Body of pancreas (tissue), 4 donors: ENCODE measurements at regions not wholly inside any gene's neighbourhood (a gene's known extent, or its start where the extent isn't known, plus 50 kb on each side); places are given as distances from the start of the nearest gene placed in this dataset.

Experiments used
- ATAC-seq: fragments of 150-250 bp; one replicate; pipeline ENCODE4 v1.9.1; 2016
- DNase-seq, 4 donors: peaks; one replicate each; pipeline ENCODE4 v3.0.0-alpha.2; 2019
- H3K27ac ChIP-seq, 4 donors: fragments of 200-600 bp; sonication (generic); 1 replicate in 3 of 4; 2 replicates in 1 of 4; pipeline versions ENCODE4 v1.5.1 to v1.6.1; 2016 to 2019; ENCODE audit warnings: mild to moderate bottlenecking in 1 of 4, mixed read lengths in 1 of 4, moderate library complexity in 1 of 4
- H3K27me3 ChIP-seq, 2 donors: fragments of 200-600 bp; sonication (generic); one replicate each; pipeline ENCODE4 v1.6.0; 2016; ENCODE audit warnings: mild to moderate bottlenecking in 1 of 2
- H3K36me3 ChIP-seq, 2 donors: fragments of 200-600 bp; sonication (generic); replicated peaks in 1 of 2; 2 replicates each; pipeline ENCODE4 v1.5.1; 2016; ENCODE audit warnings: low read depth in 2 of 2; ENCODE audit not compliant: insufficient read depth in 1 of 2
- H3K4me1 ChIP-seq: fragments of 200-600 bp; sonication (generic); one replicate; pipeline ENCODE4 v1.6.0; 2016
- H3K4me3 ChIP-seq, 2 donors: fragments of 200-600 bp; sonication (generic); 1 replicate in 1 of 2; 2 replicates in 1 of 2; pipeline ENCODE4 v1.5.1; 2016 to 2019
- H3K9me3 ChIP-seq, 3 donors: fragments of 200-600 bp; sonication (generic); 1 replicate in 2 of 3; 2 replicates in 1 of 3; pipeline ENCODE4 v1.5.1; 2016
- POLR2A ChIP-seq, 3 donors: fragments of 450-650 bp; IDR thresholded peaks; one replicate each; pipeline ENCODE4 v1.6.1; 2016; ENCODE audit warnings: antibody characterized with exemption in 3 of 3, mild to moderate bottlenecking in 2 of 3
- WGBS, 2 donors: methylation state at CpG; one replicate each; pipeline ENCODE4 v1.1.5; 2017; 5-methylcytosine and 5-hydroxymethylcytosine counted together
- intact Hi-C: fragments of 100-400 bp; cut with DNase I; formaldehyde crosslinking; loops from one replicate; pipeline ENCODE4 v1.15.1; 2023
- TF ChIP-seq, protein P1 (sequence below), 7 experiments: fragments of 450-650 bp in 4 of 7; fragments of 200-600 bp in 3 of 7; sonication (generic) in 3 of 7; IDR thresholded peaks; one replicate each; pipeline ENCODE4 v1.5.1; 2016 to 2019; ENCODE audit warnings: antibody characterized with exemption in 7 of 7

DNA sequence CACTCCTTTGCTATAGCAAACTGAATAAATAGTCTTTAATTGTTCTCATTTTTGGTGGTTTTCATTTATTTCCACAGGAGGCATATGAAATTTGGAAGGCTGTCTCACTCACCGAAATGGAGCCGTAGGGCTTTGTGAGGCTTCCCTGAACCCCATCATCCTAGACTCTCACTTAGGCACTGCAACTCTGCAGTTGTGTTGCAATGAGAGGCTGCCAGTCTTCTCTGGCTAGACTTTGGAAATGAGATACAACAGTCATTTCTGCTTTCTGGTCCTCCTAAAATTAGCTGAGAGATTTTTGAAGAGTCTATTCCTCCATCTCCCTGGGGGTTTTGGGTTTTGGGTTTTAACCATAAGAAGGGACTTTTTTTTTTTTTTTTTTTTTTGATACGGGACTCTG, 146.5 kb downstream of the SH3BGRL start:
- Histone ChIP-seq H3K27me3 (no peaks in the 10 kb centered on the region), H3K4me1 (no peaks in the 10 kb centered on the region), H3K36me3 (no peaks in the 10 kb centered on the region), H3K4me3 (no peak overlapping the region), H3K9me3 (no peaks in the 10 kb centered on the region), H3K27ac (no peak overlapping the region)
- no peak for TF ChIP-seq POLR2A (IDR thresholded peaks at IDR 0.05)
- TF ChIP-seq, protein P1, sequence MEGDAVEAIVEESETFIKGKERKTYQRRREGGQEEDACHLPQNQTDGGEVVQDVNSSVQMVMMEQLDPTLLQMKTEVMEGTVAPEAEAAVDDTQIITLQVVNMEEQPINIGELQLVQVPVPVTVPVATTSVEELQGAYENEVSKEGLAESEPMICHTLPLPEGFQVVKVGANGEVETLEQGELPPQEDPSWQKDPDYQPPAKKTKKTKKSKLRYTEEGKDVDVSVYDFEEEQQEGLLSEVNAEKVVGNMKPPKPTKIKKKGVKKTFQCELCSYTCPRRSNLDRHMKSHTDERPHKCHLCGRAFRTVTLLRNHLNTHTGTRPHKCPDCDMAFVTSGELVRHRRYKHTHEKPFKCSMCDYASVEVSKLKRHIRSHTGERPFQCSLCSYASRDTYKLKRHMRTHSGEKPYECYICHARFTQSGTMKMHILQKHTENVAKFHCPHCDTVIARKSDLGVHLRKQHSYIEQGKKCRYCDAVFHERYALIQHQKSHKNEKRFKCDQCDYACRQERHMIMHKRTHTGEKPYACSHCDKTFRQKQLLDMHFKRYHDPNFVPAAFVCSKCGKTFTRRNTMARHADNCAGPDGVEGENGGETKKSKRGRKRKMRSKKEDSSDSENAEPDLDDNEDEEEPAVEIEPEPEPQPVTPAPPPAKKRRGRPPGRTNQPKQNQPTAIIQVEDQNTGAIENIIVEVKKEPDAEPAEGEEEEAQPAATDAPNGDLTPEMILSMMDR (IDR thresholded peaks at IDR 0.05) = no peak
- intact Hi-C loops = no loop called here
- 60 to 94% methylated on average over 1 to 3 of the region's 3 CpGs for WGBS, 2 donors
- ATAC-seq (no peak), DNase-seq (no peak)

DNA sequence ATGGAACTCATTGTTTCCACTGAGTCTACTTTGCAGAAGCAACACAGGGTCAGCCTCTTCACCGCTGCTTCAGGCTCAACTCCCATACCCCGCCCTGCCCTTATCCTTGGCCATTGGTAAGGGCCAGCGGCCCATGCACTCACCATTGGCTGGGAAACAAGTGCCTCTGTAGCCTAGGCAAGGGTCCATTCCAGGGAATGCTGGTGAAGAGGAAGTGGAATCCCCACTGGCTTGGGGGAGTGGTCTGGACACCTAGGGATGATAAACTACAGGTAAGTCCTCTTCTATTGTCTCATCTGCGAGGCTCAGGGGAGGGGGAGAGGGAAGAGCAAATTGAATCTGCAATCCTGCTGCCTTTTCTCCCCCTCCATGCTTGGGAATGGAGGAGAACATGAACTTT, 153.1 kb downstream of the SH3BGRL start:
- no peak overlapping the region for H3K27ac ChIP-seq
- no peak overlapping the region for H3K4me3 ChIP-seq
- H3K4me1 ChIP-seq = no peaks in the 10 kb centered on the region
- no peaks in the 10 kb centered on the region for H3K36me3 ChIP-seq
- ATAC-seq (no peak), DNase-seq (no peak)
- H3K27me3 ChIP-seq = no peaks in the 10 kb centered on the region
- H3K9me3 ChIP-seq = no peaks in the 10 kb centered on the region
- intact Hi-C loops = no loop called here
- TF ChIP-seq, protein P1 (IDR thresholded peaks at IDR 0.05) = no peak
- TF ChIP-seq POLR2A (IDR thresholded peaks at IDR 0.05) = no peak
- 88 to 92% methylated on average over 2 to 4 of the region's 4 CpGs for WGBS, 2 donors

DNA sequence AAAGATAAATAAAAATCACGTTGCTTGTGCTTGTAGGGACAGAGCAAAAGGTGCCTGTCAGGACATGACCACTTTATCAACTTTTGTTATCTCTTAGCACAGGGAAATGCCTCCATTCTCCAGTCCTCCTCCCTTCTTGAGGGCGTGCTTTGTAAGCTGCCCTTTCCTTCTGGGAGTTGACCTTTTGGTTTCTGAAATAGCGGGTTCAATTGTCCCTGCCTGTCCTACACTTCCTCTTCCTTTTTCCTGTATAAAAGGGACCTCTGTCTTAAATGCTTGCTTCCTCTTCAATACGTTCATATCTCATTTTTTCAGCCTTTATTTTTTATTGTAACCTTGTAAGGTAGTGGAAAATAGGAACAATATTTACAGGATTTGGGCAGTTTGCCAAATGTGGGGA, 153.5 kb downstream of the SH3BGRL start:
- Histone ChIP-seq H3K4me1 (no peaks in the 10 kb centered on the region), H3K27ac (no peak overlapping the region), H3K27me3 (no peaks in the 10 kb centered on the region), H3K36me3 (no peaks in the 10 kb centered on the region), H3K4me3 (no peak overlapping the region), H3K9me3 (no peaks in the 10 kb centered on the region)
- ATAC-seq = no peak
- no peak for DNase-seq
- 14 to 25% methylated on average over 4 of the region's 4 CpGs for WGBS, 2 donors
- intact Hi-C loops = no loop called here
- TF ChIP-seq POLR2A (IDR thresholded peaks at IDR 0.05) = no peak
- TF ChIP-seq, protein P1 (IDR thresholded peaks at IDR 0.05) = no peak

DNA sequence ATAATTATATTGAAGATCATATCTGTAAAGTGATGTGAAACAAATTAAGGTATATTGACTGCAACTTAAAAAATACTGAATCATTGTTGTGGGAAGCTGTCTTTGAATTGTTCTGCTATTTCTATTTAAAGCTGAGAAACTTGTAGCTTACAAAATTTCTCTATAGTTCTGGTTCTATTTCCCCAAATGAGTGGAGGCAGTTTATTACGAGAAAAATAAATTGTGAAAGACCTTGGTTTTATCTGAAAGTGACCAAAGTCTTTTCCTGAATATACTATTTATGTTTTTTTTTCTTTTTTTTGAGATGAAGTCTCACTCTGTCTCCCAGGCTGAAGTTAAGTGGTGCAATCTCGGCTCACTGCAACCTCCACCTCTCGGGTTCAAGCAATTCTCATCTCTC, 165.4 kb downstream of the SH3BGRL start:
- DNase-seq (no peak), ATAC-seq (no peak)
- H3K9me3 ChIP-seq = no peaks in the 10 kb centered on the region
- TF ChIP-seq, protein P1 (IDR thresholded peaks at IDR 0.05) = no peak
- no peak for TF ChIP-seq POLR2A (IDR thresholded peaks at IDR 0.05)
- no peak overlapping the region for H3K4me3 ChIP-seq
- no peaks in the 10 kb centered on the region for H3K36me3 ChIP-seq
- intact Hi-C loops = no loop called here
- 66 to 83% methylated on average over 3 of the region's 3 CpGs for WGBS, 2 donors
- H3K27ac ChIP-seq = no peak overlapping the region
- no peaks in the 10 kb centered on the region for H3K27me3 ChIP-seq
- H3K4me1 ChIP-seq = no peaks in the 10 kb centered on the region

- ATAC-seq (no peak), DNase-seq (no peak)
- H3K4me1 ChIP-seq = no peaks in the 10 kb centered on the region
- no peak overlapping the region for H3K4me3 ChIP-seq
- no peak overlapping the region for H3K27ac ChIP-seq
- no peaks in the 10 kb centered on the region for H3K27me3 ChIP-seq
- H3K9me3 ChIP-seq = no peaks in the 10 kb centered on the region
- H3K36me3 ChIP-seq = no peaks in the 10 kb centered on the region
- TF ChIP-seq POLR2A (IDR thresholded peaks at IDR 0.05) = no peak
- TF ChIP-seq, protein P1 (IDR thresholded peaks at IDR 0.05) = peak; percentile 25 to 63 (median 51)
- intact Hi-C loops = loop anchor here (10.0 kb wide), 1 partner anchor 203 kb away; no protein-coding TSS in a partner anchor
- WGBS, 2 donors = 2 to 5% methylated on average over 2 of the region's 2 CpGs
Observed at GRCh38 chrX:81377329-81377728, 175.4 kb downstream of the SH3BGRL start.
